CD4-positive, alpha-beta T cell treated with Interleukin-1 beta for 1 hour (primary cell): ENCODE measurements at regions not wholly inside any gene's neighbourhood (a gene's known extent, or its start where the extent isn't known, plus 50 kb on each side); places are given as distances from the start of the nearest gene placed in this dataset.
"Not testable (repeated sequence)": the region's sequence is repeated elsewhere in the genome, so short reads cannot be mapped to it uniquely, and the experiment has no call there.

Experiments
- DNase-seq, 2 donors: peaks; one replicate each; pipeline ENCODE4 v3.0.0-alpha.2; 2020 to 2022

DNA sequence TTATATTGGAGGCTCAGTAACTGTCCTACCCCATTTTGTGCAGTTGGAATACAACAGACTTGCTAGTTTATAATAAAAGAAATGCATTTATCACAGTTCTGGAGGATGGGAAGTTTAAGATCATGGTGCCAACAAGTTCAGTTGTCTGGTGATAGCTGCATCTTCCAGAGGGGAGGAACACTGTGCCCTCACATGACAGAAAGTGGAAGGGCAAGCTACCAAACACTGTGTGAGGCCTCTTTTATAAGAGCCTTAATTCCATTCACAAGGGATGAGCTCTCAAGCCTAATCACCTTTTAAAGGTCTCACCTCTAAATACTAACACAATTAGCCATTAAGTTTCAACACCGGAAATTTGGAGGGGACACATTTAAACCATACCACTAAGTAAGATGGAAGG, 1073.9 kb downstream of the PLOD2 start:
- no peak for DNase-seq

DNA sequence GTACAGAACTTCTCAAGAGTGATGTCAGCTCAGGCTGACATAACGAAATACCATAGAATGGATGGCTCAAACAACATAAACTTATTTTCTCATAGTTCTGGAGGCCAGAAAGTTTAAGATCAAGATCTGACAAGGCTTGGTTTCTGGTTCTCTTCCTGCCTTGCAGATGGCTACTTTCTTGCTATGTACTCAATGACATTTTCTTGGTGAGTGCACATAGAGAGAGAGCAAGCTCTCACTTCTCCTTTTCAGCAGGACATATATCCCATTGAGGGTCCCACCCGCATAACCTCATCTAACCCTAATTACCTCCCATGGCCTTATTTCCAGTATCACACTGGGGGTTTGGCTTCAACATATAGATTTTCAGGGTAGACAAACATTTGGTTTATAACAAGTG, 1072.1 kb downstream of the PLOD2 start:
- no peak for DNase-seq

DNA sequence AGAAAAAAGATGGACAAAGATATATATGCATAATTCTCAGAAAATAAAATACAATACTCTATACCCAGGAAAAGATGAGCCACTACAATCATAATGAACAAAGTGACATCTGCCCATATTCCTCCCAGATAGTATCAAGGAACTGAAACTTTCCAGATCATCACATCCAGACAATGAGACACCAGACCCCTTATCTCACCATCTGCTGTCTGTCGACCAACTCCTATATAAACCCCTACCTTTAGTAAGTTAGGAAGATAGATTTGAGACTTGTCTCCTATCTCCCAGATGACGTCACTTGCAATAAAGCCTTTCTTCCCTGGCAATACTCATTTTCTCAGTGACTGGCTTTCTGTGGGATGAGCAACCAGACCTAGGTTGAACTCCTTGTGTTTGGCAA, 1071.6 kb downstream of the PLOD2 start:
- no peak for DNase-seq

DNA sequence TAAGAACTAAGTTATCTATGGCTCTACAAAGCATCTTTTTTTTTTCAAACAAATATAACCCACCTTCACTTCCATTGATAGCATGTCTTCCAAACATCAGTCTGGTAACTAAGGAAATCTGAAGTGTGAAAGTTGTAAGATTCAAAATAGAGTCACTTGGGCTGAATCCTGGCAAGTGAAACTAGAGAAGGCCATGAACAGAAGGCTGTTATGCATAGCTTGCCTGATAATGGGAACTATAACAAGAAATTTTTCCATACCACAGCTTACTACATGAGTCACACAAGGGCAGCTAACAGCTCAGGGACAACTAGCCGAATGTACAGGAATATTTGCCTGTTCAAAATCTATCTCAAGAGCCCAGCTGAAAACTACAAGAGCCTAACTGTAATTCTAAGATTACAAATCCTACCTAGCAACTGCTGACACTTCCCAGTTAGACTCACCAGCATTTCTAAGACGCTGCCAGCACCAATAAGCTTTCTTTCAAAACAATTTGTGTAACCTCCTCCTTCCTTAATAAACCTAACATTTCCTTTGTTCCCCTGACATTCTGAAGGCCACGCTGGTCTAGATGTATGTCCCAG, 1066.5 kb downstream of the PLOD2 start:
- DNase-seq, result no peak

DNA sequence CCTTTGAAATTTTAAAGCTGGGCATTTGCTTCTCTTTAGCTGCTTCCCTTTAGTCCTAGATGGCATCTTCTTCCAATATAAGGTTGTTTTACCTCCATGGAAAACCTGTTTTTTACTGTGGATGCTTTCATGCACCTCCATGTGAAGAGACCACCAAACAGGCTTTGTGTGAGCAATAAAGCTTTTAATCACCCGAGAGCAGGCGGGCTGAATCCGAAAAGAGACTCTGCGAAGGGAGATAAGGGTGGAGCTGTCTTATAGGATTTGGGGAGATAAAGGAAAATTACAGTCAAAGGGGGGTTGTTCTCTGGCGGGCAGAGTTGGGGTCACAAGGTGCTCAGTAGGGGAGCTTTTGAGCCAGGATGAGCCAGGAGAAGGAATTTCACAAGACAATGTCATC, 1049.8 kb downstream of the PLOD2 start:
- DNase-seq, result not testable (repeated sequence)

DNA sequence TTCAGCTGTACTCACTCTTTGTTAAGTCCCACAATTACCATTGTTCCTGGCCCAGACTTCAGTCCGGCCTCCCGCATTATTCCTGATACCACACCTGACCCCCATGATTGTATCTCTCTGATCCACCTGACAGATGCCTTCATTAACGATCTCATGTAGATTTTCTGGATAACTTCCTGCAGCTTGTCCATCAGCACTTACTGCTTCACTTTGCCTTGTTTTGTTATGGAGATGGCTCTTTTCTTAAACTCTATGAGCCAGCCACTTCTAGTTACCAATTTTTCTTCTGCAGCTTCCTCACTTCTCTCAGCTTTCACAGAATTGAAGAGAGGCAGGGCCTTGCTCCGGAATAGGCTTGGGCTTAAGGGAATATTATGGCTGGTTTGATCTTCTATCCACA, 1044.2 kb downstream of the PLOD2 start:
- no peak for DNase-seq

DNA sequence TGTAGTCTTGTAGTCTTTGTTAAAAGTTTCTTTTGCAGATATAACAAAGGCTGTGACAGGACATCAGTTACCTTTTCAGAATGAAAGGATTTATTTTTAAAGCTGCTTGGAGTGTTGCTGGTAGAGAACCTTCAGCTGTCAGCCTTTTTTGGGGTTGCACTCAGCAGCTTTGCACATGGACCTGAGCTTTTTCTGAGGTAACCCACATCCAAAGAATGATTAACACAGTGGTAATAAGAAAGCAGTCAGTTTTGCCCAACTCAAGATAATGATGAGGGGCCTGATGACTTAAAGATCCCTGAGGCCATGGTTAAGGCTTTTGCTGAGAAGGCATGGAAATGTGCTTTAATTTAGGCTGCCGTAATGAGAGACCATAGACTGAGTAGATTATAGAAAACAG, 1042.7 kb downstream of the PLOD2 start:
- no peak for DNase-seq

DNA sequence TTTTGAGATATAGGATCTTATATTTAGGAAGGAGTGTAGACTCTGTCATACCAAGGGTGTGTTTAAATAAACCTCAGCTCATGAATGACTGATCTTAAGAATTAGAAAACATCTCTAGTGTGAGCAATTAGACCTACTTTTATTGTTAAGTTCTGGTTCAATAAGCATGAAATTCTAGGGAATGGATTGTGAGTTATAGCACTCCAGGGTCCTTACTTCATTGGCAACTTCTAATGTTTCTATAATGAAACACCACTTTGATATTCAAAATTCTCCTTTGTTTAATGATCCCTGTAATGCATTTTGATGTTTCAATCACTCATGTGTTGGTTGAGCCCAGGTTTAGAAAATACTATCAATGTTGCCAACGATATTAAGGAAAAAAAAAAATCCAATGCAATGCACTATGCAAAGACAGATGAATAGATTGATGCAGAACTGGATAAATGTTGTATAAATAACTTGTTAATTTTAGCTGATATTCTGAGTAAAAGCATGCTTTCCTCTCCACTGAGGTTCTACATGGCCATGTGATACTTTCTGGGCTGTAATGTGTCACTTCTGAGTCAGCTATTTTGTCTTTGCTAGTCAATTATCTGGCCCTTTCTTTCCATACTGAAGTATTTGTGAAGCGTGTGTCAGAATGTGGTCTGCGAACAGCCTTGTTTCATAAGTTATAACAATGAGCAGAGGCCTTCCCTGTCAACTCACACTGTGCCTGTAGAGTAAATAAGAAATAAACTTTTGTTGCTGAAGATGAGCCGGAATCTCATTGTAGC, 1035.9 kb downstream of the PLOD2 start:
- no peak for DNase-seq

DNA sequence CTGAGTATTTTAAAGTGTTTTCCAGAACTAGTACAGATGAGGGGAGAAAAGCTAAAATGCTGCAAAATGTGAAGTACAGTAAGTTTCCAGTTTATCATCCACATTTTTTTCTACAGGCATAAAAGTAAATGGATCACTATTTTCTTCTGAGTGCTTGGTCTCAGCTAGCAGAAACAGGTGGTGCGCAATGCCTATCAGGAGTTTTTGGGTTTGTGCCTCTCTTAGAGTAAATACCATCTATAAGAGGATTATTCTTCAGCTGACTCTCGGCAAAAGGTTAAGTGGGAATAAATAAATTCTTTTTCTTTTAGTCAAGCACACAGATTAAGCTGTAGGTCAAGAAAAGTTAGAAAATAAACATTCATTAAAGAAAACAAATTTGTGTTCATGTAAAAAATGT, 1027.7 kb downstream of the PLOD2 start:
- DNase-seq, result no peak

DNA sequence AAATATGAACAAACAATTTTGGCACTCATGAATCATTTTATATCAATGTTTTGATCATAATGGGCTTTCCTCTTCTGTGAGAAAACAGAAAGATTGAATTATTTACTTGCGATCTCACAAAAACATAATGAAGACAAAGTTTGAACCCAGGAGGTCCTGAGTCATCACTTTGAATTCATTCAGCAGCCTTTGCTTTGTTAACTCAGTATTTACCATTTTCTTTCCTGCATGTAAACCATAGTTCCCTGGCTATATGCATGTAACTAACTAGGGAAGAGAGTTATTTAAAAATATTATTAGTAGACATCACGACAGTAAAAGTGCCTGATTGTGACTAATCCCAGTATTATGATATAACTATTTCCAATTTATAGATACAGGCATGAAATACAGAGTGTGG, 1026.2 kb downstream of the PLOD2 start:
- DNase-seq, result no peak

DNA sequence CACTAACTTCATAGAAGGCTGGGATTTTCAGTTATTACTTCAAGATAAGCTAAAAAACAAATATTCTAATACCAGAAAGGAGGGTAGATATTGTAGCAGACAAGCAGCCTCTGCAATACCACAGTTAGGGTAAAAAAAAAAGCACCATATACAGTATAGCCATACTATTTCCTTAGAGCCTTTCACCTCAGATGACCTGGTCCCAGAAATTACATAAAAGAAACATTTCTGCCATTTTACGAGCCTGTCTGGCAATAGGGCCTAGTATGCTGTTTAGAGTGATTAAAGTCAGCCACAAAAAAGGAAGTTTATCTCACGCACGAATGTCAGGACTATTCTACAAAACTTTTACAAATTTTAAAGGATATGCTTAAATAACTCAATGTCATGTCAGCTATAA, 1016.6 kb downstream of the PLOD2 start:
- DNase-seq, result no peak

DNA sequence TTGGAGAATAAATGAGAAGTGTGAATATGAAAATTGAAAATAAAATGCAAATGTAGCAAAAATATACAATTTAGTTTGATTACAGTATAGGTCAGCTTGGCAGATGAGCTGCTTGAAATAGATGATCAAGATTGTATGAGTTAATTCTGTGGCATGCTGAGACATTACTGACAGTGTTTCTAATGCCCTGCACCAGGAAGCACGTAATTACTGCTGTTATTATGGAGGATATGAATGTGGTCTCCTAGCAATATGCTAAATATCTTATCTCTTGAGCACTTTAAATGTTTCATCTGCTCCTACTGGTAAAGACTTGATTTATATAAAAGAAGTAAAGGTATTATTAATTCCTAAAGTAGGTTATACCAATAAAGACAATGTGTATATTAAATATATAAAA, 1015.5 kb downstream of the PLOD2 start:
- DNase-seq, result no peak

DNA sequence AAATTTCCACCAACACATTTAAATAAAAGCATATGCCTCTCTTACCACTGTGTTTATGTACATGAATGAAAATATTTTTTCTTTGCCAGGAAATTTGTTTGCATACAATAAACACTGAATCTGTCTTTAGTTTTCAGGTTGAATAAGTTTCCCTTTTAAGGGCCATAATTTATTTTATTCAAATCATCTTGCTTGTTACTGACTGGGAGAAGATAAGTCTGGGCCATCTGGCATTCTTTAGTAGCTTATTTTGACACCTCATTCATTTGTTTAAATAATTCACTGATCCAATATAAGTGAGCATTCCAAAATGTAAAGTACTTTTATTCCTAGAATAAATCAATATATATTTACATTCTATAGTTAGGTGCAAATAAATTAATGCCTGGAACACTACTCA, 1001.3 kb downstream of the PLOD2 start:
- DNase-seq, result no peak

DNA sequence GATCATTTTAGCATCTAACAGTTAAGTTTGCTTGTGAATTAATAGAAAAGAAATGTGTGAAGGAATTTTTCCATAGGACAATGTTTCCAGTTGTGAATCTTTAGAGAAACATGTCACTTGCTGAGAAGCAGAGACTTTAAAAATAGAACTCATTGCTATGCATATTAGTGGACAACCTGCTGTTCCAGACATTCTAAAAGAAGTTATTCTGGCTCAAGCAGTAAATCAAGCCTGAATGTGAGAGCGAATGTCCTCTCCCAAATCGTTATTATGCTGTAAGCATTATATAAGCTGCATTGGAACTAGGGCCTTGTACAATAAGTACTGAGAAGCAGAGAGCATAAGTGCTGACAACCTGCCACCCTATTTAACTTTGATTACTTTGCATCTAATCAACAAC, 990.9 kb downstream of the PLOD2 start:
- DNase-seq, result no peak

DNA sequence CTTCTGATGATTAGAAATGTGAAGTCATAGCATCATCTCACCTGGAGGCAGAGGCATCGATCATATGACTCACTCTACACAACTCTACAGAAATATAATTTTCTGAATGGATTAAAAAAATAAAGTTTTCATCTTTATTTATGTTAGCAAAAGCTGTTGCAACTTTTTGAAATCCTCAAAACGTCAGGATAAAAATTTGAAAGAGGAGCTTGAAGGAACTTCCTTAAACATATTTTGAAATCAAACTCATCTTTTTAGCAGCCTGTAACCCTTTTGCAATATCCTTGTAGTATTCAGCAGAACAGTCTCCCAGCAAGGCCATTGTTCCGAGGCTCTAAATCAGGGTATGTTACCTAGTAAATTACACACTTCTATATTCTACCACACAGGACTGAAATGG, 985.4 kb downstream of the PLOD2 start:
- no peak for DNase-seq

DNA sequence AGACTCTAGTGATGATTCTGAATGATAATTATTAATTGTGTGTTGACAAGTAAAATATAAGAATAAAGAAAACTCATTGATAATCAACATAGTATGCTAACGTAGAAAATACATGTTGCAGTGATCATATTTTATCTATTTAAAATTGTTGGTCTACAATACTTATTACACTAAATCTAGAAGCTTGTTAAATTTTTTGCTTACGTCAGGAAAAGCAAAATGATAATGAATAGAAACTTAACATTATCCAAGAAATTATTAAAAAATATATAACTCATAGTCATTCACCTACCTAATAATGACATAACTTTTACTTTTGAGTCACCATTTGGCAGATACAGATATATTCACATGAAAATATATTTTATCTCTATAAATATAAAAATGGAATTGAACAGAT, 984.1 kb downstream of the PLOD2 start:
- DNase-seq, result no peak

DNA sequence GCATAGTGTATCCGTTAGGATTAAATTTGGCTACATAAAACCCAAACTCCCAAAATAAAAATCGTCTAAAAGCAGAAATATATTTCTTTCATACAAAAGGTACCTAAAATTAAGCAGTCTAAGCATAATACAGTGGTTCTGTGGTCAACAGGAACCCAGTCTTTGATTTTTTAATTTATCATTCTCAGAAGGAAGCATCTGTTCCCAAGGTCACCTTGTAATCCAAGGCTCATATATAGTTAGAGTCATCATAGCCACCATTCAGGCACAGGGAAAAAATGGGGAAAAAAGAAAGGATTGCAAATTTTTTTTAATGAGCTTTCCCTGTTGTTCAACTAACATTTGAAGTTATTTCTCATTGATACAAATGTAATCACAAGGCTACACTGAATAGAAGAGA, 983.2 kb downstream of the PLOD2 start:
- DNase-seq, result no peak

DNA sequence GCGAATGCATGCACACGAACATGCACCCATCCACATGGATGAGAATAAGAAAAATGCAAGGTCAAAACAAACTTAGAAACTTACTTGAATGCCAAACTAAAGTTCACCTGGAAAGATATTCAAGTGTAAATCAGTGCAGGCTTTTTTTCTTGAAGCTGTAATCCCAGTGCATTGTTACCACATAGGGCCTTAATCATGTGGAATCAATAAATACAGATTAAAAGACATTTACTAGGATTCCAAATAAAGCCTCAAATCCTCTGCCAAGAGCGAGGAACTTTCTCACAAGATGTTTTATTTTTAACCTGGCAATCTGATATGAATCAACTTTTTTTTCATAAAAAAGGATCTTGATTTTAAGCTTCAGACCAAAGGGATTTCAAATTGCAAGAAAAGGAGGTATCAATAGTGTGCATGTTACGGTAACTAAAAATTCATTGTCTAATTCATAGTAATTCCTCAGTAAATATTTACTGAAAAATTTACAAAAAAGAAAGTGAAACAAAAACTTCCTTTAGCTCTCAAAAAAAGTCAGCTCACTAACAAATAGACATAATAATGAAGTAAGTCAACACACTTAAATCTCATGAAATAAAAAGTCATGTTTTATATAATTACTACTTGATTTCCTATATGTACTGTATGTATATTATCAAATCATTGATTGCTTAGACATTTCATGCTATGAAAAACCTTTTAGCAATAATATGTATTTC, 978.6 kb downstream of the PLOD2 start:
- no peak for DNase-seq

DNA sequence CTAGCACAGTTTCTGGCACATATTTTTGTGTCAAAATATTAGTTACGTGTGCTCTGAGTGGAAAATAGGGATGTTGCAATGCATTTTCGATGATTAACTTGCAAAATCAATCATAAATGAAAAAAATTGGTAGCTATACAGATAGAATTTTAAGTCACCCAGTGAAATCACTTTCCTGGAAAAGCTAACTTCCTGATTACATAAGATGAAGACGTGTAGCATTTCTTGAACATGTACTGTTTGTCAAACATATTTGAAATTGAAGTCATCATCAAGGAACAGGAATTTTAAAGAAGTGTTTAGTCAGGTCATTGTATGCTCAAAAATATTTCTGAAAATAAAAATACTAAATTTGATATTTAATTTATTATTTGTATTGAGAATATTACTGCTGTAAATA, 977.7 kb downstream of the PLOD2 start:
- no peak for DNase-seq

DNA sequence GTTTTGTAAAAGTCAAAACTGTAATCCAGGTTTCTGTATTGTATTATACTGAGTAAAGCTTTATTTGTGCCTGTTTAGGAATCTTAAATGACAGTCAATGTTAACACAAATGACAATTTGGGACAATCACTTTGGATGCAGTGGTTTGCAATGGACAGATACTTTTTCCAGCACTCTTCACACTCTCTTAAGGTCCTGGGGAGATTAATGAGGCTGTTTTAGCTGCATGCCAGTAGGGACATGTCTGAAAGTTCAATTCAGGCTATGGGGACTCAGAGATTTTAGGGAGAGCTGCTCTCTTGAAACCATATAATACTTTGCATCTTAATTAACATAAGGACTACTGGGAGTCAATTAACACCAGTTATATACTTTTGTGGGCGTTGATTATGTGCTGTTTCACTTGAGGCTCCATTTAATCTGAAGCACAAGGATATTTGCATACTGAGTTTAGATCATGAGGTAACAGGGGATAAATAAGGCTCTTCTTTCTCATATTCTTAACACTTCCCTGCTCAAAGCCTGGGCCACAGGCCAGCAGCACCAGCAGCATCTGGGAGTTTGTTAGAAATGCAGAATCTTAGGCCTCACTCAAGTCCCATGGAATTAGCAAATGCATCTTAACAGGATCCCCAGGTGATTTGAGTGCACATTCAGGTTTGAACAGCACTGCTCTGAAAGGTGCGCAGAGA, 972.8 kb downstream of the PLOD2 start:
- no peak for DNase-seq

DNA sequence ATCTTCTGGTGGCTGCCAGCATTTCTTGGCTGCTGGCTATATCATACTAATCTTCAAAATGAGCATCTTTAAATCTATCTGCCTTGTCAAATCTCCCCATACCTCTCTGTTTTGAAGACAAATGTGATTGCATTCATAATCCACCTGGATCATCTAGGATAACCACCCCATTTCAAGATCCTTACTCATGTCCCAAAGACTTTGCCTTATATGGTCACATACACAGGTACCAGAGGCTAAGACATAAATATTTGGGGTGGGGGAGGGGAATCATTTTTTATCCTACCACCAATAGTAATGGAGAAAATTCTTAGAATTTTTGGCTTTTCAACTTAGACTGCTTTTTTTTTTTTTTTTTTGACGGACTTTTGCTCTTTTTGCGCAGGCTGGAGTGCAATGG, 970.8 kb downstream of the PLOD2 start:
- DNase-seq, result no peak

DNA sequence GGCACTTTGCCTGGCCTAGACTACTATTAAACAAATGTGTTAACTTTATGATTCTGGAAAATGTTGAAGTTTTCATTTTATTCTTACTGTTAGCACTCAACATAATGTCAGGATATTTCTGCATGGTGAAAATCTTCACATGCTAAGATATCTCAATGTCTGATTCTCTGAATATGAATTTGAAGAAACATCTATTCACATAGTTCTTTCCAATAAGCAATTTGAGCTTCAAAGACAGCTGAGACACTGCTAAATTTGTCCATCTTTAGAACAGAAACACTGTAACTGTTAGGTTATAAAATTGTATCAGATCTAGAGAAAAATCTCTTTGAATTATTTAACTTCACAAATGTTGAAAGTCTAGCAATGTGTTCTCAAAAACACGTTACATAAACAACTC, 970.2 kb downstream of the PLOD2 start:
- no peak for DNase-seq

DNA sequence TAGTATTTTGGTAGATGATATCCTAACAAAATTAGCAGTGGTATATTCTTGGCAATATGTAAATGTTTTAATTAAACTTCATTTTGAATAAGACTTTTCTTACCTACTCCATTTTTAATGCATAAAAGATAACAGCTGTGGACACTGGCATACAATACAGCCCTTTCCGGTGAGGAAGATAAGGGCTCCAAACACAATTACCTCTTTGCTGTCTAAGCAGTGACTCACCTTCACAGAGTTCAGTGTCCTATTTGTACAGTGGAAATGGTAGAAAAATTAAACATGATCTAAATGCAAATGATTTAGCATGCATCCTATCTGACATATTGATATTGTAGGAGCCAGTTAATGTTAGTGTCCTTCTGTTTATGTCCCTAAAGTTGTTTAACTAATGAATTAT, 969.4 kb downstream of the PLOD2 start:
- DNase-seq, result no peak
